CD4-positive, alpha-beta T cell treated with Interleukin-21 for 1 hour (primary cell): ENCODE measurements at regions not wholly inside any gene's neighbourhood (a gene's known extent, or its start where the extent isn't known, plus 50 kb on each side); places are given as distances from the start of the nearest gene placed in this dataset.

ENCODE experiments used
- DNase-seq: peaks from one replicate; pipeline ENCODE4 v3.0.0-alpha.2; 2020

- DNase-seq = no peak
Measured at GRCh38 chr2:38446906-38447561, 70.0 kb upstream of the ATL2 start.

GRCh38 chr2:38446418-38446817 is 69.3 kb upstream of the ATL2 start:
- DNase-seq = no peak

- DNase-seq = no peak
Measured at GRCh38 chr2:38444247-38444646, 67.2 kb upstream of the ATL2 start.

- no peak for DNase-seq
Measured at GRCh38 chr2:38442643-38443541, 65.8 kb upstream of the ATL2 start.

- no peak for DNase-seq
Measured at GRCh38 chr2:38441346-38441745, 64.3 kb upstream of the ATL2 start.

- DNase-seq = no peak
Measured at GRCh38 chr2:38440655-38441054, 63.6 kb upstream of the ATL2 start.

- no peak for DNase-seq
Measured at GRCh38 chr2:38439863-38440262, 62.8 kb upstream of the ATL2 start.

GRCh38 chr2:38438883-38439612 is 62.0 kb upstream of the ATL2 start:
- no peak for DNase-seq

GRCh38 chr2:38438133-38438882 is 61.2 kb upstream of the ATL2 start:
- no peak for DNase-seq

- DNase-seq = no peak
Measured at GRCh38 chr2:38436227-38436664, 59.2 kb upstream of the ATL2 start.

- no peak for DNase-seq
Measured at GRCh38 chr2:38435775-38436174, 58.7 kb upstream of the ATL2 start.

- no peak for DNase-seq
Measured at GRCh38 chr2:38434595-38434994, 57.5 kb upstream of the ATL2 start.

- DNase-seq = no peak
Measured at GRCh38 chr2:38433607-38433975, 56.5 kb upstream of the ATL2 start.

- DNase-seq = no peak
Measured at GRCh38 chr2:38432820-38433606, 55.9 kb upstream of the ATL2 start.

GRCh38 chr2:38430597-38431207 is 53.6 kb upstream of the ATL2 start:
- DNase-seq = no peak

- no peak for DNase-seq
Measured at GRCh38 chr2:38430196-38430595, 53.1 kb upstream of the ATL2 start.

GRCh38 chr2:38427936-38428335 is 50.9 kb upstream of the ATL2 start:
- no peak for DNase-seq

GRCh38 chr2:38427054-38427453 is 50.0 kb upstream of the ATL2 start:
- DNase-seq = no peak
